A673 (cell line): ENCODE measurements at regions not wholly inside any gene's neighbourhood (a gene's known extent, or its start where the extent isn't known, plus 50 kb on each side); places are given as distances from the start of the nearest gene placed in this dataset.

Source experiments
- BruUV-seq: library from RNA; stranded (reverse); fragments of 400-500 nt; replicated peaks from 2 replicates; lab custom pipeline; 2021; lab: Mats Ljungman, UMichigan
- CTCF ChIA-PET: fragments of 300-600 bp; sonication (Branson Sonifier 250); formaldehyde crosslinking; loops from one replicate; lab custom pipeline; 2022; ENCODE audit warnings: antibody characterized with exemption; lab: Charles Lee
- POLR2A ChIA-PET: fragments of 300-600 bp; sonication (Branson Sonifier 250); formaldehyde crosslinking; loops from one replicate; lab custom pipeline; 2022; ENCODE audit warnings: antibody characterized with exemption; ENCODE audit not compliant: low non-redundant PET; lab: Charles Lee
- DNase-seq: peaks from one replicate; pipeline ENCODE4 v3.0.0-alpha.2; 2015; ENCODE audit warnings: low spot score
- H3K27ac ChIP-seq: fragments of 200-600 bp; sonication (generic); 2 replicates; pipeline ENCODE4 v1.5.1; 2016; ENCODE audit warnings: mixed run types, low read depth, mild to moderate bottlenecking, mixed read lengths, antibody characterized with exemption, low read length; ENCODE audit not compliant: poor library complexity, severe bottlenecking
- H3K27me3 ChIP-seq: fragments of 200-600 bp; sonication (generic); replicated peaks from 2 replicates; pipeline ENCODE4 v1.6.1; 2017; ENCODE audit warnings: mixed run types, low read depth, mild to moderate bottlenecking, mixed read lengths, antibody characterized with exemption, low read length; ENCODE audit not compliant: insufficient read depth, poor library complexity
- H3K36me3 ChIP-seq: fragments of 200-600 bp; sonication (generic); 2 replicates; pipeline ENCODE4 v1.6.1; 2016; ENCODE audit warnings: mixed run types, mild to moderate bottlenecking, mixed read lengths, antibody characterized with exemption, low read length; ENCODE audit not compliant: insufficient read depth, poor library complexity, severe bottlenecking
- H3K4me1 ChIP-seq: fragments of 200-600 bp; sonication (generic); 2 replicates; pipeline ENCODE4 v1.6.1; 2017; ENCODE audit warnings: mixed run types, mild to moderate bottlenecking, mixed read lengths, antibody characterized with exemption, low read length; ENCODE audit not compliant: insufficient read depth, poor library complexity, severe bottlenecking
- H3K4me3 ChIP-seq: fragments of 200-600 bp; sonication (generic); 2 replicates; pipeline ENCODE4 v1.5.1; 2016; ENCODE audit warnings: low read depth, mixed run types, mild to moderate bottlenecking, mixed read lengths, low read length; ENCODE audit not compliant: poor library complexity, severe bottlenecking
- H3K9me3 ChIP-seq: fragments of 200-600 bp; sonication (generic); 2 replicates; pipeline ENCODE4 v1.6.1; 2016; ENCODE audit warnings: mixed run types, low read depth, mild to moderate bottlenecking, mixed read lengths, antibody characterized with exemption, low read length; ENCODE audit not compliant: poor library complexity, severe bottlenecking
- EZH2 ChIP-seq: fragments of 200-600 bp; sonication (generic); IDR thresholded peaks from 2 replicates; pipeline ENCODE4 v1.6.1; 2017; ENCODE audit warnings: borderline replicate concordance, low read depth, mild to moderate bottlenecking, mixed read lengths, antibody characterized with exemption, low read length; ENCODE audit not compliant: poor library complexity, severe bottlenecking
- intact Hi-C: fragments of 100-400 bp; cut with micrococcal nuclease; formaldehyde crosslinking; loops from one replicate; pipeline ENCODE4 v1.10.0; 2022; ENCODE audit not compliant: unreplicated experiment
- TF ChIP-seq, protein P1 (sequence below): fragments of 300-800, 200-600 bp; sonication (generic); conservative IDR thresholded peaks from 2 replicates; pipeline ENCODE4 v1.5.1; 2017; ENCODE audit warnings: low read depth, mild to moderate bottlenecking, antibody characterized with exemption, low read length, moderate library complexity, mixed read lengths

DNA sequence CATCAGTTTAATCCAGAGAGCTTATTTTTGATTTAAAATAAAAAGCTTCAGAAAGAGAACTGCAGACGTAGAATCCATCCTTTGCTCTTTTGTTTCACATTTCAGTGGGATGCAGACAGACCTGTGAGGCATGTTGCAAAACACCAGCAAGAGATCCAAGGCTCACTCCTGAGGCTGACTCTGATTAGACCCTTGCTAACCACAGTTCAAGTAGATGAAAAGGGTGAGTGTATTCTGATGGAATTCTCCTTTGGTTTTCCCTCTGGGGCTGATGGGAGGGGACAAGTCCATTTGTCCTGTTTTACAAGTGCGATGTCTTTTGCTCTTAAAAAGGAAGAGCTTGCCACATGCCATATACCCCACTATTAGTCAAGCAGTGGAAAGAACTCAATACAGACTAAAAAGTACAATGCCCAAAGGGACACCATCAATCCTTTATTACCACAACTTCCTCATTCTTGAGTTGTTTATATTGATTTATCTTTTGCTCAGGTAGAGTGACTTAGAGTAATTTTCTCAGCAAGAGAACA is 772.7 kb downstream of the MAFB start:
- no TSS peak for BruUV-seq
- H3K36me3 ChIP-seq, result no peaks in the 10 kb centered on the region
- POLR2A ChIA-PET, result no interaction called here
- H3K27ac ChIP-seq, result no peak overlapping the region
- TF ChIP-seq, protein P1, sequence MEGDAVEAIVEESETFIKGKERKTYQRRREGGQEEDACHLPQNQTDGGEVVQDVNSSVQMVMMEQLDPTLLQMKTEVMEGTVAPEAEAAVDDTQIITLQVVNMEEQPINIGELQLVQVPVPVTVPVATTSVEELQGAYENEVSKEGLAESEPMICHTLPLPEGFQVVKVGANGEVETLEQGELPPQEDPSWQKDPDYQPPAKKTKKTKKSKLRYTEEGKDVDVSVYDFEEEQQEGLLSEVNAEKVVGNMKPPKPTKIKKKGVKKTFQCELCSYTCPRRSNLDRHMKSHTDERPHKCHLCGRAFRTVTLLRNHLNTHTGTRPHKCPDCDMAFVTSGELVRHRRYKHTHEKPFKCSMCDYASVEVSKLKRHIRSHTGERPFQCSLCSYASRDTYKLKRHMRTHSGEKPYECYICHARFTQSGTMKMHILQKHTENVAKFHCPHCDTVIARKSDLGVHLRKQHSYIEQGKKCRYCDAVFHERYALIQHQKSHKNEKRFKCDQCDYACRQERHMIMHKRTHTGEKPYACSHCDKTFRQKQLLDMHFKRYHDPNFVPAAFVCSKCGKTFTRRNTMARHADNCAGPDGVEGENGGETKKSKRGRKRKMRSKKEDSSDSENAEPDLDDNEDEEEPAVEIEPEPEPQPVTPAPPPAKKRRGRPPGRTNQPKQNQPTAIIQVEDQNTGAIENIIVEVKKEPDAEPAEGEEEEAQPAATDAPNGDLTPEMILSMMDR, result no peak
- TF ChIP-seq EZH2, result no peak
- no peak for DNase-seq
- CTCF ChIA-PET, result no interaction called here
- no peaks in the 10 kb centered on the region for H3K4me1 ChIP-seq
- H3K9me3 ChIP-seq, result no peaks in the 10 kb centered on the region
- intact Hi-C loops, result no loop called here
- peaks cover 3% of the 10 kb centered on the region for H3K27me3 ChIP-seq
- no peak overlapping the region for H3K4me3 ChIP-seq

DNA sequence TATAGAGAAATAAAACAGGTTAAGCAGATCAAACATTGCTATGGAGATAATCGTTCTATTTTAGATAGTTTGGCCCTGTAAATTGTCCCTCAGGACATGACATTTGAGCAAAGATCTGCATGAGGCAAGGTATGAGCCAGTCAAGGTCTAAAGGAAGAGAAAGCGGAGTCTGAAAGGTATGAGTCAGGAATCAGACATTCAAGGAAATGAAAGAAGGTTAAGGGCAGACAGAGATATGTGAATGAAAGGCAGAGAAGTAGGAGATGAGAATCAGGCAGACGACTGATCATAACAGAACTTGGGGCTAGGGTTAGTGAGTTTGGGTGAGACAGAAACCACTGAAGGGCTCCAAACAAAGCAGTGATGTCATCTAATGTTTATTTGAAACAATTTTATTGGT is 775.8 kb downstream of the MAFB start:
- BruUV-seq, result no TSS peak
- ChIA-PET CTCF (no interaction called here), POLR2A (no interaction called here)
- intact Hi-C loops, result no loop called here
- H3K27ac ChIP-seq, result no peak overlapping the region
- TF ChIP-seq, protein P1, result no peak
- TF ChIP-seq EZH2, result no peak
- H3K36me3 ChIP-seq, result no peaks in the 10 kb centered on the region
- no peaks in the 10 kb centered on the region for H3K4me1 ChIP-seq
- DNase-seq, result no peak
- H3K4me3 ChIP-seq, result no peak overlapping the region
- peaks cover 3% of the 10 kb centered on the region for H3K27me3 ChIP-seq
- H3K9me3 ChIP-seq, result no peaks in the 10 kb centered on the region

- no TSS peak for BruUV-seq
These were observed 777.5 kb downstream of the MAFB start for GRCh38 chr20:39911497-39911896.

More at GRCh38 chr20:39911497-39911896, 777.5 kb downstream of the MAFB start:
- ChIA-PET CTCF (no interaction called here), POLR2A (no interaction called here)
- Histone ChIP-seq H3K36me3 (no peaks in the 10 kb centered on the region), H3K4me3 (no peak overlapping the region), H3K9me3 (no peaks in the 10 kb centered on the region), H3K27ac (no peak overlapping the region), H3K4me1 (no peaks in the 10 kb centered on the region), H3K27me3 (no peaks in the 10 kb centered on the region)
- DNase-seq, result no peak
- no peak for TF ChIP-seq EZH2
- TF ChIP-seq, protein P1, result no peak
- intact Hi-C loops, result no loop called here
